T-cell (primary cell): ENCODE measurements at regions not wholly inside any gene's neighbourhood (a gene's known extent, or its start where the extent isn't known, plus 50 kb on each side); places are given as distances from the start of the nearest gene placed in this dataset.
"Not testable (repeated sequence)": the region's sequence is repeated elsewhere in the genome, so short reads cannot be mapped to it uniquely, and the experiment has no call there.

Source experiments
- ATAC-seq, 4 experiments: fragments of 200-7000 bp in 3 of 4; fragments of 150-1000 bp in 1 of 4; cut with Tn5 transposase; replicated peaks in 1 of 4; 1 replicate in 3 of 4; 2 replicates in 1 of 4; pipeline ENCODE4 v1.10.0; 2021; ENCODE audit warnings: moderate library complexity in 3 of 4, mild to moderate bottlenecking in 2 of 4, moderate number of reproducible peaks in 1 of 4
- CTCF ChIA-PET, 2 donors: fragments of 300-600 bp; sonication (Branson Sonifier 250); formaldehyde crosslinking; loops; one replicate each; lab custom pipeline; 2022; ENCODE audit warnings: antibody characterized with exemption in 2 of 2; lab: Charles Lee
- POLR2A ChIA-PET, 2 donors: fragments of 300-600 bp; sonication (Branson Sonifier 250); formaldehyde crosslinking; loops; one replicate each; lab custom pipeline; 2022; ENCODE audit warnings: antibody characterized with exemption in 2 of 2; lab: Charles Lee
- DNase-seq, 35 experiments: peaks; one replicate each; pipeline versions ENCODE4 v3.0.0 to v3.0.0-alpha.2; 2013 to 2023
- H3K27ac ChIP-seq: one replicate; pipeline ENCODE4 v1.5.1; 2013; ENCODE audit warnings: low read length
- H3K27me3 ChIP-seq, 2 experiments: replicated peaks in 1 of 2; 1 replicate in 1 of 2; 2 replicates in 1 of 2; pipeline versions ENCODE4 v1.6.1 to v1.7.0; 2013; ENCODE audit warnings: low read length in 1 of 2, mixed read lengths in 1 of 2; ENCODE audit not compliant: control insufficient read depth in 2 of 2, insufficient read depth in 2 of 2; ENCODE audit errors: extremely low read depth in 1 of 2
- H3K36me3 ChIP-seq, 2 donors: 1 replicate in 1 of 2; 2 replicates in 1 of 2; pipeline versions ENCODE4 v1.6.1 to v1.7.0; 2013; ENCODE audit warnings: low read length in 1 of 2; ENCODE audit not compliant: control insufficient read depth in 2 of 2, insufficient read depth in 1 of 2; ENCODE audit errors: extremely low read depth in 1 of 2
- H3K4me1 ChIP-seq, 2 experiments: 1 replicate in 1 of 2; 2 replicates in 1 of 2; pipeline versions ENCODE4 v1.6.1 to v1.7.0; 2013; ENCODE audit warnings: low read length in 2 of 2, mixed read lengths in 1 of 2; ENCODE audit not compliant: insufficient read depth in 2 of 2, control insufficient read depth in 1 of 2; ENCODE audit errors: extremely low read depth in 1 of 2
- H3K4me3 ChIP-seq, 2 donors: 1 replicate in 1 of 2; 2 replicates in 1 of 2; pipeline versions ENCODE4 v1.5.1 to v1.7.0; 2013; ENCODE audit warnings: mild to moderate bottlenecking in 2 of 2, low read length in 1 of 2, moderate library complexity in 1 of 2; ENCODE audit not compliant: control insufficient read depth in 1 of 2; ENCODE audit errors: extremely low read depth in 1 of 2
- H3K9me3 ChIP-seq: 2 replicates; pipeline ENCODE4 v1.7.0; 2013
- H3K27ac Mint-ChIP-seq, 2 donors: one replicate each; pipeline ENCODE4 v1.8.0; 2020 to 2021; ENCODE audit warnings: mild to moderate bottlenecking in 2 of 2, mixed read lengths in 2 of 2
- H3K27me3 Mint-ChIP-seq, 2 donors: one replicate each; pipeline ENCODE4 v1.8.0; 2021 to 2022; ENCODE audit warnings: mixed read lengths in 2 of 2
- H3K36me3 Mint-ChIP-seq: one replicate; pipeline ENCODE4 v1.8.0; 2021; ENCODE audit warnings: mixed read lengths
- H3K4me1 Mint-ChIP-seq, 3 donors: one replicate each; pipeline ENCODE4 v1.8.0; 2020 to 2022; ENCODE audit warnings: mixed read lengths in 3 of 3, mild to moderate bottlenecking in 1 of 3
- H3K4me3 Mint-ChIP-seq, 3 donors: one replicate each; pipeline ENCODE4 v1.8.0; 2020 to 2022; ENCODE audit warnings: mild to moderate bottlenecking in 3 of 3, mixed read lengths in 3 of 3, moderate library complexity in 3 of 3
- H3K9me3 Mint-ChIP-seq, 3 donors: one replicate each; pipeline ENCODE4 v1.8.0; 2020 to 2022; ENCODE audit warnings: mixed read lengths in 3 of 3
- WGBS: methylation state at CpG from one replicate; pipeline ENCODE4 v1.1.5; 2013; ENCODE audit warnings: missing lambda C conversion rate; ENCODE audit not compliant: insufficient coverage; 5-methylcytosine and 5-hydroxymethylcytosine counted together

DNA sequence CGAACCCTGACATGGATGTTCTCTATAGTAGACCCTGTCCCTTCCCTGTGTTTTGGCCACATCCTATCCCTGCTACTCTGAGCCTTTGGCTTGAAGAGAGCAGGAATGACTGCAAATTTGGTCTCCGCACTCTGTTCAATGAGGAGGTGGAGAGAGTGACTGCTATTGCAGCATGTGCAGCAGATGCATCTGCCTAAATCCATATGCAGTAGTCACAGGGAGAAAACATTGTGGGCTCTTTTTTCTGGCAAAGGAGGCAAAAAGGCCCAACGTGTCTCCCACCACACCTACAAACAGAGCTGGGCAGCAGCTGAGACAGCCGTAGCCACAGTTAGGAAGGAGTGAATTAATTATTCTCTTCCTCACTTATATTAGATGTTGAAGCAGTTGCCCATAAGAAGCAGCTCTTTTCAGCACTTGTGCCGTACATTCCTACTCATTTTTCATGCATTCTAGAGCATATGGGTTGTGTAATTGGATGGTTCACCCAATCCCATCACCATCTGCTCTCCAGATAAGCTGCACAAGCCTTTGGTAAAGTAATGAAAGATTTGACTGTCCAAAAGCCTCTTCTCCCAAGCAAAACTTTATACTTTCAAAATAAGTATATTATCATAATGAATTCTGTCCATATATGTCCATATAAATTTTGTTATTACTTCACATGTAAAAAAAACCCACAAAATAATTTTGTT, 147.9 kb upstream of the FAM47A start:
- no peaks in the 10 kb centered on the region for H3K4me1 Mint-ChIP-seq
- no peak overlapping the region for H3K27ac Mint-ChIP-seq
- DNase-seq = no peak
- H3K9me3 Mint-ChIP-seq = peaks cover 0 to 8% (median 0%) of the 10 kb centered on the region in 3 donors
- Histone ChIP-seq H3K9me3 (no peaks in the 10 kb centered on the region), H3K36me3 (no peaks in the 10 kb centered on the region), H3K4me3 (no peak overlapping the region), H3K27ac (no peak overlapping the region), H3K4me1 (no peaks in the 10 kb centered on the region), H3K27me3 (no peaks in the 10 kb centered on the region)
- no peaks in the 10 kb centered on the region for H3K36me3 Mint-ChIP-seq
- no CpG with 5 or more reads among the region's 5 CpGs for WGBS
- POLR2A ChIA-PET = no interaction called here
- no peak for ATAC-seq
- no peak overlapping the region for H3K4me3 Mint-ChIP-seq
- CTCF ChIA-PET = no interaction called here
- H3K27me3 Mint-ChIP-seq = no peaks in the 10 kb centered on the region

DNA sequence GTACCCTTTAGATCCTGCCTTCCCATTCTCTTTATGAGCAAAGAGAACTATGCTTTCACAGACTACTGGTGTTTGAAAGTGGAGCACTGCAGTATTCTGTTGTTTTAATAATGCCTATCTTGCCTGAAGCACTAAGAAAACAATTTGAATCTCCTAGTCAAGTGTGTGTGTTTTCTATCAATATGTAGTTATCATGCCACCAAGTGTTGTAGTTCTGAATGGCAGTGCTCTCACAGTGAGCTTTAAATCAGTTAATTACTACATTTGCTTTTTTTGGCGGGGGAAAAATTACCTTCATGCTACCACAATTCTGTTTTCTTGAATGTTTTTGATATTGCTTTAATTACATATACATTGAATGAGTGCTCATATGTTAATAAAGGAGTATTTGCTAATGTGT, 143.6 kb upstream of the FAM47A start:
- no peak overlapping the region for H3K27ac Mint-ChIP-seq
- no peaks in the 10 kb centered on the region for H3K4me1 Mint-ChIP-seq
- H3K27me3 Mint-ChIP-seq = no peaks in the 10 kb centered on the region
- DNase-seq (no peak), ATAC-seq (no peak)
- Histone ChIP-seq H3K27me3 (no peaks in the 10 kb centered on the region), H3K4me1 (no peaks in the 10 kb centered on the region), H3K9me3 (no peaks in the 10 kb centered on the region), H3K27ac (no peak overlapping the region), H3K4me3 (no peak overlapping the region), H3K36me3 (no peaks in the 10 kb centered on the region)
- WGBS = no CpG with 5 or more reads among the region's 1 CpG
- H3K4me3 Mint-ChIP-seq = no peak overlapping the region
- CTCF ChIA-PET = no interaction called here
- peaks cover 0 to 8% (median 3%) of the 10 kb centered on the region in 3 donors for H3K9me3 Mint-ChIP-seq
- POLR2A ChIA-PET = no interaction called here
- H3K36me3 Mint-ChIP-seq = no peaks in the 10 kb centered on the region

DNA sequence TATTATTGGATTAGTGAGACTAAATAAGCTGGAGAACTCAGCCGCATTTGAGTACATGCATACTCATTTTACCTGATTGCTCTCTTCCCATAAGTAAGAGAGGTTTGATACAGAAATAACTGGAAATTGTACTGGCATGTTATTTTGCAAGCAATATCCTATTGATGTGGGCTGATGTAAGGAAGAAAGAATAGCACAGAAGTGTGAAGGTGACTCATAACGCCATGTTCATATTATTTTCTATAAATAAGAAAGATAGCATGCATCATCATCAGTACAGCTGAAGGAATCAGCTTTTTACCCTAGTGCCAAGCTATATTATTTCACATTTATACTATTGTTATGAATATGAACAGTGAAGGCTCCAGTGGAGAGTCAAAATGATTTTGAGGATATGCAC, 138.3 kb upstream of the FAM47A start:
- Mint-ChIP-seq H3K27ac (no peak overlapping the region), H3K27me3 (no peaks in the 10 kb centered on the region), H3K4me1 (no peaks in the 10 kb centered on the region), H3K4me3 (no peak overlapping the region), H3K9me3 (peaks cover 0 to 4% (median 3%) of the 10 kb centered on the region in 3 donors), H3K36me3 (no peaks in the 10 kb centered on the region)
- Histone ChIP-seq H3K9me3 (no peaks in the 10 kb centered on the region), H3K36me3 (no peaks in the 10 kb centered on the region), H3K27ac (no peak overlapping the region), H3K27me3 (no peaks in the 10 kb centered on the region), H3K4me3 (no peak overlapping the region), H3K4me1 (no peaks in the 10 kb centered on the region)
- no CpG with 5 or more reads among the region's 2 CpGs for WGBS
- DNase-seq = no peak
- ATAC-seq = no peak
- ChIA-PET CTCF (no interaction called here), POLR2A (no interaction called here)

DNA sequence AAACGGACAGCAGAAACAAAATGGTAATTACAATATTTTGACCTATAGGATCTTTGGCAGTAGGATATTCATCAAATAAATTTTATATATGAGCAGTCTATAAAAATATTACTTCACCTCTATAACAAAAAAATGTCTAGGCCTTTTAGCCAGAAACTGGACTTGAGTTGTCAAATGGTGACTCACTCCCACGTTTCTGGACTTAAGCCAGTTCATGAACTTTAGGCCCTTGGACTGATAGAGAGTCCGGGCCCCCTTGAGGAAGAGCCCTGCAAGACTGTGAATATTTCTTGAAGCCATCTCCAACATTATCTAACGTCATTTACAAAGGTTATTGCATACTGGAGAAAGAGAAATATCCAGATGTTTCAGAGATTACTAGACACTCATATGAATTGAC, 106.8 kb upstream of the FAM47A start:
- Mint-ChIP-seq H3K36me3 (no peaks in the 10 kb centered on the region), H3K9me3 (peaks cover 0 to 4% (median 0%) of the 10 kb centered on the region in 3 donors), H3K4me1 (no peaks in the 10 kb centered on the region), H3K4me3 (no peak overlapping the region), H3K27ac (no peak overlapping the region), H3K27me3 (no peaks in the 10 kb centered on the region)
- no peaks in the 10 kb centered on the region for H3K27me3 ChIP-seq
- ATAC-seq (no peak), DNase-seq (no peak)
- ChIA-PET POLR2A (no interaction called here), CTCF (no interaction called here)
- no peaks in the 10 kb centered on the region for H3K4me1 ChIP-seq
- WGBS = no CpG with 5 or more reads among the region's 4 CpGs
- H3K4me3 ChIP-seq = no peak overlapping the region
- H3K9me3 ChIP-seq = no peaks in the 10 kb centered on the region
- no peaks in the 10 kb centered on the region for H3K36me3 ChIP-seq
- H3K27ac ChIP-seq = no peak overlapping the region

DNA sequence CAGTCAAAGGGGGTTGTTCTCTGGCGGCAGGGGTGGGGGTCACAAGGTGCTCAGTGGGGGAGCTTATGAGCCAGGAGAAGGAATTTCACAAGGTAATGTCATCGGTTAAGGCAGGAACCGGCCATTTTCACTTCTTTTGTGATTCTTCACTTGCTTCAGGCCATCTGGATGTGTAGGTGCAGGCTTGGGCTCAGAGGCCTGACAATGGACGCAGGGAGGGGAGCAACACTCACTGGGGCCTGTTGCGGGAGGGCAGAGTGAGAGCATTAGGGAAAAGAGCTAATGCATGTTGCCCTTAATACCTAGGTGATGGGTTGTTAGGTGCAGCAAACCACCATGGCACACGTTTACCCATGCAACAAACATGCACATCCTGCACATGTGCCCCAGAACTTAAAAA, 98.0 kb upstream of the FAM47A start:
- H3K4me3 Mint-ChIP-seq, H3K27ac Mint-ChIP-seq, CTCF ChIA-PET, ATAC-seq, POLR2A ChIA-PET, H3K27me3 ChIP-seq, DNase-seq, H3K4me1 Mint-ChIP-seq, H3K36me3 ChIP-seq, H3K36me3 Mint-ChIP-seq, H3K27me3 Mint-ChIP-seq, H3K27ac ChIP-seq, H3K4me1 ChIP-seq, H3K4me3 ChIP-seq, H3K9me3 ChIP-seq: not testable (repeated sequence)
- peaks cover 2 to 11% (median 4%) of the 10 kb centered on the region in 3 donors for H3K9me3 Mint-ChIP-seq
- no CpG with 5 or more reads among the region's 6 CpGs for WGBS

DNA sequence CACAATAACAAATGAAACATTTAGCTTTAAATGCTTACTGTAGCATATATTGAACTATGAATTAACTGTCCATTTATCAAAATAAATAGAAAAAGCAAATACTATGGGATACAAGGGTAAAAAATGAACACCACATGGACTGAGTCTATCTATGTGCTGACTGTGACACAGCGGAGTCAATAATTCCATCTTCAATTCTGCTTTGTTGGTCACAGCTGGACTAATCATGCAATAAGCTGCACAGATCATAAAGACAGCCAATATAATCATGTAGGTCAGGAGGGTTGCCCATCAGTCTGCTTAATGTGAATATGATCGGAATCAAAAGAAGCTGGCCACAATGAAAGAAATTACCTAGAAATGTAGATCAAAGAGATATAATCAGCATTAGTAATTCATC, 95.7 kb upstream of the FAM47A start:
- Histone ChIP-seq H3K36me3 (no peaks in the 10 kb centered on the region), H3K27ac (no peak overlapping the region), H3K9me3 (no peaks in the 10 kb centered on the region), H3K4me1 (no peaks in the 10 kb centered on the region), H3K4me3 (no peak overlapping the region), H3K27me3 (no peaks in the 10 kb centered on the region)
- H3K27me3 Mint-ChIP-seq = peaks cover 0 to 3% of the 10 kb centered on the region in 2 donors
- no peaks in the 10 kb centered on the region for H3K4me1 Mint-ChIP-seq
- POLR2A ChIA-PET = no interaction called here
- no peak overlapping the region for H3K4me3 Mint-ChIP-seq
- DNase-seq = no peak
- no peak overlapping the region for H3K27ac Mint-ChIP-seq
- no peaks in the 10 kb centered on the region for H3K36me3 Mint-ChIP-seq
- no CpG with 5 or more reads among the region's 2 CpGs for WGBS
- CTCF ChIA-PET = no interaction called here
- peaks cover 2 to 11% (median 4%) of the 10 kb centered on the region in 3 donors for H3K9me3 Mint-ChIP-seq
- ATAC-seq = no peak

DNA sequence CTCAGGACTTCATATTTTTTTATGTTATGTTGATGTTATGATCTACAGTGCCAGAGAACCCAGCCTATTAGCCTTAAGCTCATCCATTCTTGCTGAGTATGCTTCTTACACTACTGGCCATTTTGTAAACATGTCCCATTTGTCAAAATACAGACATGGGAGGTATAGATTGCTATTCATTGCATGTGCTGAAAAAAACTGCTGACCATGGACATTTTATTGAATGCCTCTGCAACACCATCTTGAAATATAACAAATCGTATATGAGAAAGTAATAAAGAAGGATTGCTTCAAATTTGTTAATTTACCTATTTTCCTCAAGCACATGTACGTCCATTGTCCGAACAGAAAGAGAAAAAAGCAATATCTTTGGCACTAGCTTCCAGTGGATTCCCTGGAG, 91.5 kb upstream of the FAM47A start:
- ATAC-seq (no peak), DNase-seq (no peak)
- no peaks in the 10 kb centered on the region for H3K4me1 ChIP-seq
- no peaks in the 10 kb centered on the region for H3K9me3 ChIP-seq
- CTCF ChIA-PET = no interaction called here
- Mint-ChIP-seq H3K4me3 (no peak overlapping the region), H3K27ac (no peak overlapping the region), H3K36me3 (no peaks in the 10 kb centered on the region), H3K4me1 (no peaks in the 10 kb centered on the region), H3K27me3 (no peaks in the 10 kb centered on the region), H3K9me3 (peaks cover 0 to 3% (median 2%) of the 10 kb centered on the region in 3 donors)
- POLR2A ChIA-PET = no interaction called here
- no peak overlapping the region for H3K27ac ChIP-seq
- no peaks in the 10 kb centered on the region for H3K36me3 ChIP-seq
- no peaks in the 10 kb centered on the region for H3K27me3 ChIP-seq
- H3K4me3 ChIP-seq = no peak overlapping the region
- WGBS = no CpG with 5 or more reads among the region's 3 CpGs
